NCI-H146 treated with DMSO at 0.1 percent for 48 hours (cell line): ENCODE measurements at regions not wholly inside any gene's neighbourhood (a gene's known extent, or its start where the extent isn't known, plus 50 kb on each side); places are given as distances from the start of the nearest gene placed in this dataset.

Experiments used
- DNase-seq: peaks from one replicate; lab custom pipeline; 2025; ENCODE audit not compliant: unreplicated experiment; lab: John Stamatoyannopoulos, UW

GRCh38 chr11:111148953-111149352, 96.6 kb upstream of the POU2AF2 start:
- DNase-seq: no peak

- no peak for DNase-seq
Measured at GRCh38 chr11:111148121-111148520, 97.4 kb upstream of the POU2AF2 start.

DNA sequence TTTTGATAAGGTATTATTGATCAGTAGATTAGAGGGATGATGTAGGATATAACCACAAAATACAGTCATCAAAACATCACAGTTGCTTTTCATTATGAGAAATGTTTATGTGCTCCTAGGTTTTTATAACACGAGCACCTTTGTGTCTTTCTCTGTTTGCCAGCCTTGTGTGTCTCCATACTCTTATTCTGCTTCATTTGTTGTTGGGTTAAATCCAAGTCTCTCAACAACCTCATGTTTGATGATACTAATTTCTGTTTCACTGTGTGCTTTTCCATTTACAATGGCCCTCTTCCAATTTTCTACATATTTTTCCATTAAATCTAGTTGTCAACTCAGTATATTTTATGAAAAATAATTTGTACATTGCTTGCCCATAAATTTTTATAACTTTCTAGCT, 107.7 kb upstream of the POU2AF2 start:
- DNase-seq: no peak

DNA sequence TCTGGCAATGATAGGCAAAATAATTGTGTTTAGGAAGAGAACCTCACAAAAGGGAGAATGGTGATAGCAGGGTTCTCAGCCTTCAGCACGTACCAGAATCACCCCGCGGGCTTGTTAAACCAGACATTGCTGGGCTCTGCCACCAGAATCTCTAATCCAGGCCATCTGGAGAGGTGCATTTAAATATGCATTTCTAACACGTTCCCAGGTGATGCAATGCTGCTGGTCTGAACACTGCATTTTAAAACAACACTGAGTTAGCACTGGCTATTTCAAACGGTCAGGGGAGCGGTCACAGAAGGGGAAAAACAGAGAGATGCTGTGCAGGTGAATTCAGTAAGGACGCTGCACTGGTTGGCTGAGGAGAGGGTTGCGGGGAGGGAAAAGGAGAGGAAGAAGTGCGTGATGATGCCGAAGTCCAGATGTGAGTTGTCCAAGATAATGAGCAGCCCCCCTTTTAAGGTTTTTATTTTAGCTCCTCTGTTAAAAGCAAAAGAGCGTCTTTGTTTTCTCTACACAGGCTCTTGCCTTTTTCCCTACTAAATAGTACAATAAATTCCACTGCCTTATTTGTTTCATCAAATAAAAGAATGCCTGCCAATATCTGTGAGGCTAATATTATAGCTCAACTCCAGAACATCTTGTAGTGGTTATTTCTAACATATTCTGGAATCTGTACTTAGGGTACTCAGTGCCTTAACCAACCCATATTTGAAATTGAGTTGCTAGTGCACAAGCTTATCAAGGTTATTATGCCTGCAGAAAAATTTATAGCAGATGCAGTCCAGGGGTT, 109.6 kb upstream of the POU2AF2 start:
- DNase-seq: peak; percentile 93

- DNase-seq: peak; percentile 93
Measured at GRCh38 chr11:111135101-111135500, 110.4 kb upstream of the POU2AF2 start.

DNA sequence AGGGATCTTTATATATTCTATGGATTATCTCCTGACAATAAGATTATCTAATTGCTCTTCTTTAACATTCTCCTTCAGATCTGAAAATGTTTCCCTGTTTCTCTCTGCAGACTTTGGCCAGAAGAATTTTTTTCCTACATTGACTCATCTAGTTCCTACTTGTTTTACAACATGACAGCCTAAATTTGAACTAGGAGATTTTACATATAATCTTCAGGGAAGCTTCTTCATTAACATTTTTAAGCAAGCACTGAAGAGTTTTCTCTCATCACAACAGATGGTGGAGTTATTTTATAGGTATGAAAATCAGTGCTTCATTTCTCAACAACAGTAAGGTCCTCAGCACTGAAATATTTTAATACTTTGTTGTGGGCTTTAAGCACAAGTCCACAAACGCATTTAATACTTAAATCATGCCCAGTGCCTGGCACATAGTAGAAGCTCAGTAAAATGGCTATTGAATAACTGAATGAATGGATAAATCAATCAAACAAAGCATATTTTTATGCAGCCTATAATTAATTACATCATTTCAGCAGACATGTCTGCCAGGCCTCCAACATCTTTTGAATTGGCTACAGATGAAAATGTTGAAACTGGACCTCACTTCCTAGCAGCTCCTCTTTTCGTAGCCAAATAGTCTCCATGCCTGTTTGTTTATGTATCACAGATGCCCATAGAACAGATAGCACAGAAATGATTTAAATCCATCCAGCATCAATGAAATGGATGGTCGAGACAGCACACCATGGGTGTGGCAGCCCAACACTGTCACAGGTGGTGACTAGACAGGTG, 117.3 kb upstream of the POU2AF2 start:
- no peak for DNase-seq

DNA sequence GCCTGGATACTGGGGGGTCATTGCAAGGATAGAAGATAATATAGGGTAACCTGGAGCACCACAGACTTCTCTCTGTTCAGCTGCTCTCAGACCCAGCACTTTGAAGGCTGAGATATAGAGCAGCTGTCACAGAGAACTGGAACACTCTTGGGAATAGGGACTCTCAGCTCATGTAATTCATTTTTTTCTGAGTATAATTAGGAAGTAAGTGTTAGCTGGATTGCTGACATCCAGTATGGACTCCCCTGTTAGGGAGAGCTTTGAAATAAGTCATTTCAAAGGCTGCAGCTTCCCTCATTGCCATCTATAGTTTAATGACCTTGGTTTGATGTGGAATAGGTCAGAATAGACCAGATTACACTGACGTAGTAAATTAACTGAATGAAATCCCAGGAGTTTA, 120.8 kb upstream of the POU2AF2 start:
- DNase-seq: no peak

DNA sequence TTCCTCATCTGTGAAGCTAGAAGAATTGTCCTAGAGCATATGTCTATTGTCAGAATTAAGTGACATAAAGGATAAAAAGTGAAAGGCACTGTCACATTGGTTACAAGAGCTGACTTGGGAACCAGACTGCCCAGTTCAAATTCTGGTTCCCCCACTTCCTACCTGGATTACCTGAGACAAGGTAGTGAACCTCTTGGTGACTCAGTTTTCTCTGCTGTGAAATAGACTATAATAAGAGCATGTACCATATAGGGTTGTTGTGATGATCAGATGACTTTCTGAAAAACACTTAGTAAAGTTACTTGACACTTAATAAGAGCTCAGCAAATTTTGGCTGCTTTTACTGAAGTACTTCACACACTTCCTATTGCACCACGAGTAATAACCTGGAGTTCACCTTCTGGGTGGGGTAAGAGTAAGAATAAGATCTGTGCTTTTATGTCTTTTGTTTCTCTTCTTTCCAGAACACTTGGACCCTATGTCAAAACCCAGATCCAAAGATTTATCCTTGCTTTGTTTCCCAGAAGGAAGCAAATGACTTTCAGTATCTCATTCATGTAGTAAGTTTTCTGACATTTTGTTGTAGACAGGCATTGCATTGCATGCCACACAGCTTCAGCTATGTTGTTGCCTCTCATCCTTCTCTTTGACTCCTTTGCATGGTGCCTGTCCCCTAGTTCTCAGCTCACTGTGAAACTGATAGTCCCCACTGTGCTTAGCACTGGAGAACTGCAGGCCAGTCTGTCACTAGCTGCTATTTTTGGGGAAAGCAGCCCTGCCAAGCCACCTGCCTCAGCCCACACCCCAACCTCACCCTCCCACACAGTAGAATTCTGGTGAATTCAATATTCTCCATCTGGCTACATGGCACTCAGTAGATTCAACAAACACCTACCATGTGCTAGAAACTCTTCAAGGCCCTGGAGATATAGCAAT, 121.8 kb upstream of the POU2AF2 start:
- DNase-seq: no peak

DNA sequence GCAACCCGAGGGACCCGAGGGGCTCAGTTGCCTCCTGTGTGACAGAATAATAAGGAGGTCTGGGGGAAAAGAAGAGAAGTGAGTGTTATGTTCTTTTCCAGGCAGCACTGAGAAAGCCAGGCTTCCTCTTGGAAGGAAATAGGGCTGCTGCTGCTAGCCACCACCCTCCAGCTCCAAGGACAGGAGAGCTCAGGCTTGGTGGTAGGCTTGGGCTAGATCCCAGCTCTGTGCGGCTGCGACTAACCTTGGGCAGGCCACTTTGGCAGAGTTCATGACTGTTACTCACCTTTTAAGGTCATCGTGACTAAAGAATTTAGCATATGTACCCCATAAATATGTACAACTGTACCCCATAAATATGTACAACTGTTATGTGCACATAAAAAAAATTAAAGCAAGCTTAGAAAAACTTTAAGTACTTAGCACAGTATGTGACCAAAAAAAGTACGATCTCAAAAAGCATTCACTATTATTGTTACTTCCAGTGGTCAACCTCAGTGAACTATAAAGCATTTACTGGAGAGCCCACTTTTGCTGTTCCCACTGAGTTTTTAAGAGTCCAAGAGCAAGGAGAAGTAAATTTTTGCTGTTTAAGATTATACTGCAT, 124.7 kb upstream of the POU2AF2 start:
- no peak for DNase-seq

DNA sequence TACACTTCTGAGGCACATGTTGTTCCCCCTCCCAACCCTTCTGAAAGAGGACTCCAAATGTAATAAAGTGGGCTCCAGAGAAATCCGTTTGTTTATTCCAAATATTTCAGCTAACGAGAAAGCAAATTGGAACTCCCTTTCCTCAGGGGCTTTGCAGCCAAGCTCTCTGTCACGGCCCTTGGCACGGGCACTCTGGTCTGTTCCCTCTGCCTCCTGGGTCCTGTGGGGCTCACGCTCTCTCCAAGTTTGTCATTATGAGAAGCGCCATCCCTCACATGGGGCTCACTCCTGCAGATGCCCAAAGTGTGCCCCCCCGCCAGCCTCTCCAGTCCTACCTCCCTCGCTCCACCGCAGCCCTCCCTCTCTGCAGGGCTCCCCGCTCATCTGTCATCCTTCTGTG, 125.4 kb upstream of the POU2AF2 start:
- no peak for DNase-seq

GRCh38 chr11:111119751-111120150, 125.8 kb upstream of the POU2AF2 start:
- no peak for DNase-seq

DNA sequence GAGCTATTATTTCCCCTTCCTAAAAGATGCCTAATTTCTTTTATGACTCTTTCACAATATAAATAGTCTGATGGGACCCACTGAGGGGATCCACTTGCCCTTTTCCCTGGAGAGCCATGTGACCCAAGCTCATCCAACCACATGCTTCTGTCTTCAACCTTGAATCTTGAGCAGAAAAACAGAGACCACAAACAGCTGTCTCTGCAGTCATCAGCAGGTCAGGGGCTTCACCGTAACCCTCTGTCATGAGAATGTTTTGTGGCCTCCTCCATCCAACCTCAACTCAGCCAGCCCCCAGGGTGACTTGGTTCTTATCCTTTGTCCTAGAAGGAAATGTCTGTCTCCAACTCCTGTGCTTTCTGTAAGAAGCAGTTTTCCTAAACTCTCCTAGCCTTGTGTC, 129.6 kb upstream of the POU2AF2 start:
- DNase-seq: no peak

GRCh38 chr11:111114091-111114490, 131.4 kb upstream of the POU2AF2 start:
- no peak for DNase-seq

DNA sequence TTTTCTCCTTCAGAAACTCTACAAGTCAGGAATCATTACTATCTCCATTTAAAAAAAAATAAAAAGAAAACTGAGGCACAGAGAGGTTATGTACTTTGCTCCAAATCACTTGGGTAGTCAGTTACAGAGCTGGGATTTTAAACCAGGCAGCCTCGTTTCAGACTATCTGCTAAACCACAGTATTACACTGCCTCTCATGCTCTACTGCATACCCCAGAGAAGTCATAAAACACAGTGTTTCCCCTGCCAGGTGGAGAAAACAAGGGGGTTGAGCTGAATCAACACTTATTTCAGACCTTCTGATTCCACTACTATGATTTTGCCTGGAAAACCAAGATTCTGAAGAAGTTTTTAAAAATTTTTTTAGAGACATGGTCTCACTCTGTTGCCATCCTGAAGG, 132.9 kb upstream of the POU2AF2 start:
- no peak for DNase-seq

DNA sequence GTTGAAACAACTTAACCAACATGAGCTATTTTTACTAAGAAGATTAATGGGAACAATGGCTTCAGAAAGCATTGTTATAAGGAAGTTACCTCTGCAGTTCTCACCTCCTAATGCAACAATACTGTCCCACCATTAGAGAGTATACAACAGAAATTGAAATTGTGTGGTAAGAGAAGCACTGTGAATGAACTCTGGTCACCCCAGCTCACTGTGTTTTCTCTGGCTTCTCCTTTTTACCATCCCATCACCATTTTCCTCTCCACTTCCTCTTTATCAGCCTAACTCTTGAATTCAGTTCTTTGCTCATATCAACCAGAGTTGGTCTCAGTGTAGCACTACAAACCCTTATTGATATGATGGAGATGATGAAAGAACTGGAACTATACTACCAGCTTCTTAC, 138.0 kb upstream of the POU2AF2 start:
- DNase-seq: no peak

- DNase-seq: no peak
Measured at GRCh38 chr11:111106641-111107040, 138.9 kb upstream of the POU2AF2 start.

- DNase-seq: no peak
Measured at GRCh38 chr11:111105566-111105965, 140.0 kb upstream of the POU2AF2 start.

GRCh38 chr11:111104185-111104584, 141.3 kb upstream of the POU2AF2 start:
- no peak for DNase-seq

GRCh38 chr11:111101881-111102280, 143.6 kb upstream of the POU2AF2 start:
- DNase-seq: no peak

DNA sequence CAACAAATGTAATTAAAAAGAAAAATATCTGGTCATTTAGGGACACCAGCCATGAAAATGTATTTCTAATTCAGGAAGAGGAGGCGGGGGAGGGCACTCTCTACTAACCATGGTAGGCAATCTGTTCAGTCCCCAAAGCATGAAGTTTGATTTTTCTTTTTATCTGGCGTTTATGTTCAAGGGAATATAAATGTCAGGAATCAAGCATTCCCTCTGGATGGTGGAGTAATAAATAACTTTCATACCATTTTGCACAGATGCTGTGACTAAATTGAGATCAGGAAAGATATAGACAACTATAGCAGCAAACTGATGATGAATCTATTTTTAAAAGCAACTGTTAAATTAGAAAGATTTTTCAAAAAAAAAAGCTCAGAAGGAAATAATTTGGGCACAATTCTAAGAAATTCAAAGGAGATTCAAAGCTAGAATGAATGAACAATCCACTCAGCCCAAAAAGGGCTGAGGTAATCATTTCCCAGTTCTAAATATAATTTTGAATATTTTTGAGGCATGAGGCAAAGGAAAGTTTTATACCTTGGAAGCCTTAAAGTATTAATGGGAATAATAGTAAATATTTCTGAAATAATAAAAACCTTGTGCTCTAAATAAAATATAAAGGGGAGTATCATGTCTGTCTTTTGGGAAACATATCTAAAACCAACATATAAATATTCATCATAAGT, 146.4 kb upstream of the POU2AF2 start:
- no peak for DNase-seq
